ENCODE measurements at regions not wholly inside any gene's neighbourhood (a gene's known extent, or its start where the extent isn't known, plus 50 kb on each side); places are given as distances from the start of the nearest gene placed in this dataset. TPM values are rescaled to one million over a fixed set of nuclear protein-coding genes. Genes with fewer than 3 reads are reported as not detected.

DNA sequence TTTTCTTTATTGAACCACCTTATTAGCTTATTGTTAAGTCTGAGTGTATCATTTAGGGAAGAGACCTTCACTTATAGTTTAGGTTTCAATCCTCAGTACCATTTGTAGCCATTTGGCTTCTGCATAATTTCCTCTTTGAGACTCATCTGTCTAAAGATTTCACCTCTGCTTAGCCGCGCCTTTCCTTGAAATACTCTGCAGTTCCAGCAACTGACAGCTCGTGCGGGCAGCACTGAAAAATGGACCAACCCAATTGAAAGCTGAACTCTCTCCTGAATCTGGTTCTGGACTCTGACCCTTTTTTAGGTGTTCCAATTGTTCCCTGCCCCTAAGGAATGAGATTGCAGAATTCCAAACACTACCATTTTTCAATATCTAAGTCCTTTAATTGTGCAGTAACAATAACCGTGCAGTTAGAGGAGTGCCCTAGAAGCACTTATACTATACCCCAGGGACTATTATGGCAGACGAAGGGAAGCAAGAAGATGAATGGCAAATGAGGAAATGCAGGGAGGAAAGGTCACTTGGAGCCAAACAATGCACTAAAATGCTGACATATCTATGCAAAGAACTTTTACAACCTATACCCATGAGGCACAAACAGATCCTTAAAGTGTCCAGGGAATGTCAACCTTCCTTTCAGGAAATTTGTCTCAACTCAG, 50.1 kb upstream of the PDE4D start:
- Histone ChIP-seq H2BK120ac (ENCODE audit: low read depth, low read length) (no peak overlapping the region), H2BK5ac (ENCODE audit: low read length) (no peak overlapping the region), H2AK5ac (ENCODE audit: low read length) (no peak overlapping the region), H3K4ac (ENCODE audit: low read depth, low read length) (no peak overlapping the region), H3K79me2 (ENCODE audit: control insufficient read depth, insufficient read depth, low read length) (no peaks in the 10 kb centered on the region), H3K4me2 (ENCODE audit: low read length) (no peak overlapping the region), H3K27me3 (ENCODE audit: insufficient read depth, low read length, poor library complexity) (no peaks in the 10 kb centered on the region), H3K23ac (ENCODE audit: low read length) (no peak overlapping the region), H3K27ac (ENCODE audit: low read depth, low read length) (no peak overlapping the region), H3K56ac (ENCODE audit: low read length) (no peak overlapping the region), H2BK15ac (replicated peaks; ENCODE audit: low read depth) (no peak overlapping the region), H3K18ac (ENCODE audit: low read length) (no peak overlapping the region), H4K5ac (ENCODE audit: low read length) (no peak overlapping the region), H3K9ac (ENCODE audit: low read length) (no peak overlapping the region), H3K4me1 (ENCODE audit: control insufficient read depth, low read depth, low read length) (no peaks in the 10 kb centered on the region), H3K36me3 (ENCODE audit: control insufficient read depth, insufficient read depth, low read length) (no peaks in the 10 kb centered on the region), H3K79me1 (ENCODE audit: low read length) (no peaks in the 10 kb centered on the region), H3K4me3 (ENCODE audit: low read length) (no peak overlapping the region), H4K8ac (ENCODE audit: low read depth, low read length) (no peak overlapping the region)
- DNase-seq, result no peak
- no CpG with 5 or more reads among the region's 6 CpGs for WGBS (ENCODE audit: extremely low coverage, insufficient coverage, low lambda C conversion rate)

Small RNA genes lying in the stretch of these regions (small RNA-seq; reads per million reads assigned to genes)
- not detected for gene RNU6-806P (ENCODE audit: insufficient read depth)
